Left lung (tissue), 4 donors: ENCODE measurements at regions not wholly inside any gene's neighbourhood (a gene's known extent, or its start where the extent isn't known, plus 50 kb on each side); places are given as distances from the start of the nearest gene placed in this dataset.

Experiments used
- ATAC-seq: fragments of 200-7000 bp; cut with Tn5 transposase; one replicate; pipeline ENCODE4 v1.9.1; 2020; ENCODE audit warnings: moderate library complexity
- DNase-seq, 4 donors: peaks; one replicate each; pipeline ENCODE4 v3.0.0-alpha.2; 2013 to 2020
- H3K27ac ChIP-seq, 2 donors: fragments of 200-600 bp; sonication (generic) in 1 of 2; one replicate each; pipeline versions ENCODE4 v1.5.0 to v1.8.0; 2020 to 2021
- H3K27me3 ChIP-seq, 2 donors: fragments of 200-600 bp; sonication (generic) in 1 of 2; one replicate each; pipeline versions ENCODE4 v1.5.0 to v1.8.0; 2020 to 2021
- H3K36me3 ChIP-seq, 2 donors: fragments of 200-600 bp; sonication (generic) in 1 of 2; one replicate each; pipeline versions ENCODE4 v1.5.0 to v1.8.0; 2020 to 2021
- H3K4me1 ChIP-seq, 2 donors: fragments of 200-600 bp; one replicate each; pipeline ENCODE4 v1.8.0; 2021
- H3K4me3 ChIP-seq, 2 donors: fragments of 200-600 bp; sonication (generic) in 1 of 2; one replicate each; pipeline versions ENCODE4 v1.5.0 to v1.8.0; 2020 to 2021; ENCODE audit warnings: mild to moderate bottlenecking in 1 of 2
- H3K9me3 ChIP-seq, 2 donors: fragments of 200-600 bp; sonication (generic) in 1 of 2; one replicate each; pipeline versions ENCODE4 v1.5.0 to v1.8.0; 2020 to 2021
- intact Hi-C, 2 donors: fragments of 100-400 bp; cut with DNase I; formaldehyde crosslinking; loops; one replicate each; pipeline versions ENCODE4 v1.11.2 to v1.14.2; 2022
- TF ChIP-seq, protein P1 (sequence below), 2 donors: fragments of 200-600 bp; sonication (generic) in 1 of 2; IDR thresholded peaks; one replicate each; pipeline versions ENCODE4 v1.5.0 to v1.8.0; 2021; ENCODE audit warnings: antibody characterized with exemption in 2 of 2
- donor health status: DM: no; HTN: yes; CAD: no.
- donor health status: DM: no; HTN: no; CAD: no.

DNA sequence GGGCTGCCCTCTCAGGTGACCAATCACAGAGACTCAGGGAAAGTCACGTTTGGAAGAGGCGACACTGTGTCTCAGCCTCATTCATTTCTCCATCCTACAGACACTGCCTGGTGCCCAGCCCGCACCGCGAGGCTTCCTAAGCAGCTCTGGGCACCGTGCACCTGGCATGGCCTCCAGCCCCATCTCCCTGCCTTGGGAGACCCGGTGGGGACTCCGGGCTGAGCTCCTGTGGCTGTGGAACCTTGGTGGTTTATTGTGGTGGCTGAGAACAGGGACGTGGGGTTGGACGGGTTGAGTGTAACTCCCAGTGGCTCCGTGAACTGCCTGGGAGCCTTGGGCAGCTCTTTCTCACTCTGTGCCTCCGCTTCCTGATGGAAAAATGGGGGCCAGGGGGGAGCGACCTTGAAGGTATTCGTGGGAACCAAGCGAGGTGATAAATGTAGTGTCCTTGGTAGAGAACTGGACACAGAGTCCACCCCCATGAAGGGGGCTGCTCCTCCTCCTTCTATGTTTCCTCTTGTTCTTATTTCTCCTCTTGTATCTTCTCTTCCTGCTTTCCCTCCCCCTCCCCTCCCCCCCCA lies 215.4 kb downstream of the SEC14L1 start:
- TF ChIP-seq, protein P1, sequence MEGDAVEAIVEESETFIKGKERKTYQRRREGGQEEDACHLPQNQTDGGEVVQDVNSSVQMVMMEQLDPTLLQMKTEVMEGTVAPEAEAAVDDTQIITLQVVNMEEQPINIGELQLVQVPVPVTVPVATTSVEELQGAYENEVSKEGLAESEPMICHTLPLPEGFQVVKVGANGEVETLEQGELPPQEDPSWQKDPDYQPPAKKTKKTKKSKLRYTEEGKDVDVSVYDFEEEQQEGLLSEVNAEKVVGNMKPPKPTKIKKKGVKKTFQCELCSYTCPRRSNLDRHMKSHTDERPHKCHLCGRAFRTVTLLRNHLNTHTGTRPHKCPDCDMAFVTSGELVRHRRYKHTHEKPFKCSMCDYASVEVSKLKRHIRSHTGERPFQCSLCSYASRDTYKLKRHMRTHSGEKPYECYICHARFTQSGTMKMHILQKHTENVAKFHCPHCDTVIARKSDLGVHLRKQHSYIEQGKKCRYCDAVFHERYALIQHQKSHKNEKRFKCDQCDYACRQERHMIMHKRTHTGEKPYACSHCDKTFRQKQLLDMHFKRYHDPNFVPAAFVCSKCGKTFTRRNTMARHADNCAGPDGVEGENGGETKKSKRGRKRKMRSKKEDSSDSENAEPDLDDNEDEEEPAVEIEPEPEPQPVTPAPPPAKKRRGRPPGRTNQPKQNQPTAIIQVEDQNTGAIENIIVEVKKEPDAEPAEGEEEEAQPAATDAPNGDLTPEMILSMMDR (IDR thresholded peaks at IDR 0.05): no peak
- Histone ChIP-seq H3K4me3 (no peak overlapping the region), H3K27me3 (no peaks in the 10 kb centered on the region), H3K27ac (peak overlapping the region in 1 of 2 donors; percentile 23), H3K36me3 (no peaks in the 10 kb centered on the region), H3K9me3 (no peaks in the 10 kb centered on the region), H3K4me1 (peaks cover 5 to 15% of the 10 kb centered on the region in 2 donors)
- intact Hi-C loops: no loop called here
- ATAC-seq (no peak), DNase-seq (peak in 1 of 4 donors; percentile 36)

DNA sequence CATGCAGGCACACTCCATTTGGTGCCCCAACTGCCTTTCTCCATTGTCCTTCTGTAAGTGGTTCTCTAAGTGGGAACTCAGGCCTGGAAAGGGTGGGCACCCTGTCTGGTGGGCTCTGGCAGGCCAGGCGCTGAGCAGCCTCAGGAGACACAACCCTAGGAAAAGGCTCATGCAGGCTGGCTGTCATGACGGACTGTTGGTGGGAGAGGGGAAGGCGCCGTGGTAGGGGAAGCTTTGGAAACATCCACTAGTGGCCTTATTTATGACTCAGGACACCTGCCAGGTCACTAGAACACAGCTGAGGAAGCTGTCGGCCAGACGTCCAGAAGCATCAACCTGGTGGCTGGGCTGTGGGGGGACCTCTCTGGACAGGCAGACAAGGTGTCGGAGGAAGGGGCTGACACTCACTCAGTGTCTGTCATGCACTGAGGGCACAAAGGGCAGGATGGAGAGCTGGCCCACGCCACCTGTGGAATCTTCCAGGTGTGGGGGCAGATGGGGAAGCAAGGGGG lies 216.0 kb downstream of the SEC14L1 start:
- H3K4me1 ChIP-seq: peaks cover under 1 to 10% of the 10 kb centered on the region in 2 donors
- no peak for DNase-seq
- TF ChIP-seq, protein P1 (IDR thresholded peaks at IDR 0.05): no peak
- H3K36me3 ChIP-seq: no peaks in the 10 kb centered on the region
- intact Hi-C loops: no loop called here
- no peak overlapping the region for H3K27ac ChIP-seq
- no peak overlapping the region for H3K4me3 ChIP-seq
- no peaks in the 10 kb centered on the region for H3K27me3 ChIP-seq
- no peak for ATAC-seq
- no peaks in the 10 kb centered on the region for H3K9me3 ChIP-seq

DNA sequence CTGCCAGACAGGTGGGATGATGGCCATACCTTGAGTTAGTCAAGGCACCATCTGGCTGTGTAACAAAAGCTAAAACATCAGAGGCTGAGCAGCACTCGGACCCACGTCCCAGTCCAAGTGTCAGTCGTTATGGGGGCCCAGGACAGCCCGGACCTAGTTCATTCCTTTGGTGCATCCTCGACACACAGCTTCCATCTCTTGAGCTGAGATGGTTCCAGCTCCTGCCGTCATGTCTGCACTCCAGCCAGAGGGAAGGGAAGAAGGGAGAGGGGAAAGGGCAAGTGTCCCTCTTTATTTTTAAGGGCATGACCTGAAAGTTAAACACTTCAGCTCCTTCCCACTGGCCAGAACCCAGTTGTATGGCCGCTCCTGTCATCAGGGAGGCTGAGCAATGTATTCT lies 218.0 kb downstream of the SEC14L1 start:
- Histone ChIP-seq H3K36me3 (no peaks in the 10 kb centered on the region), H3K9me3 (no peaks in the 10 kb centered on the region), H3K4me1 (peaks cover 0 to 25% of the 10 kb centered on the region in 2 donors), H3K27ac (no peak overlapping the region), H3K27me3 (no peaks in the 10 kb centered on the region), H3K4me3 (no peak overlapping the region)
- intact Hi-C loops: no loop called here
- peak; percentile 10 for ATAC-seq
- TF ChIP-seq, protein P1 (IDR thresholded peaks at IDR 0.05): no peak
- no peak for DNase-seq

DNA sequence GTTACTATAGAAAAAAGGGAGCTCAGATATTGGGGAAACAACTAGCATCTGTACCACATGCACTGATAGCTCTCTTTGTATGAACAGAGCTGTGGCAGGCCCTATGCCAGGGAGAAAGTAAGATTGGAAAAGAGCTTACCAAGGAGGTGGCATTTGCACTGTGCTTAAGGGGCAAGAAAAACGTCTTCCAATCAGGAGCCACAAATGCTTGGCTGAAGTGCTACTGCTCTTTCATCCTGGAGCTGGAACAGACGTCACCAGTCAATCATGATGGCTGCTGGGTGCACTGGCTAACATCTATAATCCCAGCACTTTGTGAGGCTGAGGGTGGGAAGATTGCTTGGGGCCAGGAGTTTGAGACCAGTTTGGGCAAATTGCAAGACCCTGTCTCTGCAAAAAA lies 218.5 kb downstream of the SEC14L1 start:
- no peaks in the 10 kb centered on the region for H3K27me3 ChIP-seq
- H3K4me3 ChIP-seq: no peak overlapping the region
- DNase-seq (no peak), ATAC-seq (peak; percentile 8)
- H3K27ac ChIP-seq: no peak overlapping the region
- no peaks in the 10 kb centered on the region for H3K9me3 ChIP-seq
- H3K36me3 ChIP-seq: no peaks in the 10 kb centered on the region
- peaks cover 0 to 29% of the 10 kb centered on the region in 2 donors for H3K4me1 ChIP-seq
- intact Hi-C loops: no loop called here
- TF ChIP-seq, protein P1 (IDR thresholded peaks at IDR 0.05): no peak

DNA sequence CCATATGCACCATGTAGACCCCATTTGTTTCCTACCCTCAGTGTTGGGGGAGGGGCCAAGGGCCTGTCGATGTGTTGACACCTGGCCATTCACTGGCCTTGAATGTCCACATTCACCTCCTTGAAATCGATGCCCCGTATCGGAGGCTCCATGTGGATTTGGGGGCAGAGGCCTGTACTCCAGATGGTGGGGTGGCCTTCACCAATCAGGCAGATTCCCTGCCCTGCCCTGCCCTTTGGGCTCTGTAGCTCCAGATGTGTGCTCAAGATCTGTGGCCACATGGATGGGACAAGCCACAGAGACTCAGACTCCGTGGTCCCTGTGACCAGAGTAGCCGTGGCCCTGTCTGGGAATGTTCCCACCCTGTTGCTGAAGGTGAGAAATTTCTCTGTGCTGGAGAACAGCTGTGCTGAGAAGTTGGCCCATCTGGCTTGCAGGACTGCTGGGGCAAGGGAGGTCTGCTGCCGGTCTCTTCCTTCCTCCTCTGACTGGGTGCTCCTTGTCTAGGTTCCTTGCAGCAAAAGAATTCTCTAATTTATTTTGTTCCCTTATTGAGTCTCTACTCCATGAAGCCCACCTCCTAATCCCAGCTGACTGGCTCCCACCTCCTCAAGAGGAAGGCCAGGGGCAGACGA lies 221.3 kb downstream of the SEC14L1 start:
- intact Hi-C loops: no loop called here
- H3K9me3 ChIP-seq: no peaks in the 10 kb centered on the region
- no peak overlapping the region for H3K27ac ChIP-seq
- ATAC-seq (no peak), DNase-seq (no peak)
- H3K4me3 ChIP-seq: no peak overlapping the region
- H3K27me3 ChIP-seq: no peaks in the 10 kb centered on the region
- H3K4me1 ChIP-seq: peaks cover 12 to 56% of the 10 kb centered on the region in 2 donors
- TF ChIP-seq, protein P1 (IDR thresholded peaks at IDR 0.05): no peak
- no peaks in the 10 kb centered on the region for H3K36me3 ChIP-seq
